IMR-90 (cell line): ENCODE measurements at regions not wholly inside any gene's neighbourhood (a gene's known extent, or its start where the extent isn't known, plus 50 kb on each side); places are given as distances from the start of the nearest gene placed in this dataset.

Source experiments
- ATAC-seq: fragments of 200-7000 bp; cut with Tn5 transposase; 2 replicates; pipeline ENCODE4 v1.9.1; 2020; ENCODE audit warnings: low read depth, mild to moderate bottlenecking, moderate library complexity
- BruUV-seq: library from RNA; stranded (reverse); fragments of 400-500 nt; replicated peaks from 2 replicates; lab custom pipeline; 2021; lab: Mats Ljungman, UMichigan
- CTCF ChIA-PET: fragments of 300-600 bp; formaldehyde crosslinking; extraction: SDS; loops from one replicate; lab custom pipeline; 2021; ENCODE audit warnings: antibody characterized with exemption; lab: Yijun Ruan, JAX
- POLR2A ChIA-PET: fragments of 300-600 bp; sonication (Branson Sonifier 250); formaldehyde crosslinking; loops from one replicate; lab custom pipeline; 2022; ENCODE audit warnings: antibody characterized with exemption; ENCODE audit not compliant: unreplicated experiment; lab: Charles Lee
- DNase-seq: peaks from one replicate; pipeline ENCODE4 v3.0.0; 2013
- H2AFZ ChIP-seq: replicated peaks from 2 replicates; pipeline ENCODE3; 2013; ENCODE audit warnings: low read length, mild to moderate bottlenecking; ENCODE audit not compliant: poor library complexity
- H2AK5ac ChIP-seq: 2 replicates; pipeline ENCODE4 v1.6.1; 2013; ENCODE audit warnings: low read depth, low read length, inconsistent platforms
- H2AK9ac ChIP-seq: replicated peaks from 2 replicates; pipeline ENCODE3; 2013; ENCODE audit warnings: mild to moderate bottlenecking, low read depth, low read length, moderate library complexity; ENCODE audit not compliant: poor library complexity
- H2BK120ac ChIP-seq: 2 replicates; pipeline ENCODE4 v1.6.1; 2013; ENCODE audit warnings: low read depth, low read length, inconsistent platforms
- H2BK15ac ChIP-seq: 3 replicates; pipeline ENCODE4 v1.6.1; 2013; ENCODE audit warnings: low read depth, low read length, inconsistent platforms
- H2BK20ac ChIP-seq: 2 replicates; pipeline ENCODE4 v1.6.1; 2013; ENCODE audit warnings: low read depth, mild to moderate bottlenecking, inconsistent platforms, low read length, moderate library complexity
- H2BK5ac ChIP-seq: 2 replicates; pipeline ENCODE4 v1.6.1; 2013; ENCODE audit warnings: mild to moderate bottlenecking, low read depth, low read length, inconsistent platforms; ENCODE audit not compliant: poor library complexity, severe bottlenecking
- H3K14ac ChIP-seq: replicated peaks from 2 replicates; pipeline ENCODE4 v1.6.1; 2013; ENCODE audit warnings: low read depth, low read length, inconsistent platforms
- H3K18ac ChIP-seq: 2 replicates; pipeline ENCODE4 v1.6.1; 2013; ENCODE audit warnings: low read depth, low read length, control low read depth
- H3K23ac ChIP-seq: 2 replicates; pipeline ENCODE4 v1.6.1; 2013; ENCODE audit warnings: low read depth, low read length, inconsistent platforms
- H3K27ac ChIP-seq: 2 replicates; pipeline ENCODE4 v1.5.1; 2013; ENCODE audit warnings: mild to moderate bottlenecking, control low read depth, low read length; ENCODE audit not compliant: insufficient read depth
- H3K27me3 ChIP-seq: 2 replicates; pipeline ENCODE4 v1.6.1; 2013; ENCODE audit warnings: low read length; ENCODE audit not compliant: control insufficient read depth, insufficient read depth
- H3K36me3 ChIP-seq: 2 replicates; pipeline ENCODE4 v1.6.1; 2013; ENCODE audit warnings: low read length, mixed read lengths; ENCODE audit not compliant: control insufficient read depth, insufficient read depth
- H3K4ac ChIP-seq: 2 replicates; pipeline ENCODE4 v1.6.1; 2013; ENCODE audit warnings: low read depth, low read length, inconsistent platforms
- H3K4me1 ChIP-seq: 2 replicates; pipeline ENCODE4 v1.6.1; 2013; ENCODE audit warnings: low read length, mixed read lengths; ENCODE audit not compliant: control insufficient read depth, insufficient read depth
- H3K4me2 ChIP-seq: 2 replicates; pipeline ENCODE4 v1.6.1; 2013; ENCODE audit warnings: low read depth, mild to moderate bottlenecking, control low read depth, low read length, moderate library complexity
- H3K4me3 ChIP-seq: 2 replicates; pipeline ENCODE4 v1.5.1; 2013; ENCODE audit warnings: low read depth, mild to moderate bottlenecking, control low read depth, low read length, moderate library complexity; ENCODE audit not compliant: insufficient read depth
- H3K56ac ChIP-seq: 2 replicates; pipeline ENCODE4 v1.6.1; 2013; ENCODE audit warnings: low read length, inconsistent platforms; ENCODE audit not compliant: insufficient read depth; ENCODE audit errors: extremely low read depth
- H3K79me1 ChIP-seq, 2 experiments: 2 replicates each; pipeline ENCODE4 v1.6.1; 2013; ENCODE audit warnings: low read length in 2 of 2, inconsistent platforms in 1 of 2, low read depth in 1 of 2
- H3K9ac ChIP-seq: 2 replicates; pipeline ENCODE4 v1.6.1; 2013; ENCODE audit warnings: low read depth, low read length, control low read depth
- H3K9me1 ChIP-seq: 2 replicates; pipeline ENCODE4 v1.6.1; 2013; ENCODE audit warnings: low read length, inconsistent platforms; ENCODE audit not compliant: insufficient read depth
- H3K9me3 ChIP-seq: 2 replicates; pipeline ENCODE4 v1.6.1; 2013; ENCODE audit warnings: low read length; ENCODE audit not compliant: control insufficient read depth, insufficient read depth
- H4K20me1 ChIP-seq: 2 replicates; pipeline ENCODE4 v1.6.1; 2013; ENCODE audit warnings: low read length, inconsistent platforms; ENCODE audit not compliant: insufficient read depth
- H4K5ac ChIP-seq: 2 replicates; pipeline ENCODE4 v1.6.1; 2013; ENCODE audit warnings: mild to moderate bottlenecking, low read depth, low read length, control low read depth
- H4K8ac ChIP-seq, 2 experiments: 2 replicates each; pipeline ENCODE4 v1.6.1; 2013; ENCODE audit warnings: low read depth in 2 of 2, low read length in 2 of 2, control low read depth in 1 of 2, inconsistent platforms in 1 of 2
- H4K91ac ChIP-seq: 2 replicates; pipeline ENCODE4 v1.6.1; 2013; ENCODE audit warnings: low read depth, low read length, inconsistent platforms; ENCODE audit not compliant: insufficient read depth
- CEBPB ChIP-seq: IDR thresholded peaks from 2 replicates; pipeline ENCODE4 v1.6.1; 2012; ENCODE audit warnings: low read depth, low read length, improper control_type of control experiment
- CHD1 ChIP-seq: IDR thresholded peaks from 2 replicates; pipeline ENCODE4 v1.6.1; 2012; ENCODE audit warnings: low read depth, low read length, improper control_type of control experiment
- MXI1 ChIP-seq: IDR thresholded peaks from 2 replicates; pipeline ENCODE4 v1.6.1; 2012; ENCODE audit warnings: low read depth, mild to moderate bottlenecking, low read length, moderate library complexity, borderline replicate concordance
- NFE2L2 ChIP-seq: fragments of 150-350 bp; IDR thresholded peaks from 2 replicates; pipeline ENCODE4 v1.6.1; 2016; ENCODE audit warnings: low read depth, mild to moderate bottlenecking, low read length
- POLR2A ChIP-seq: IDR thresholded peaks from 2 replicates; pipeline ENCODE4 v1.6.1; 2012; ENCODE audit warnings: mild to moderate bottlenecking, low read depth, low read length
- RAD21 ChIP-seq: IDR thresholded peaks from 2 replicates; pipeline ENCODE4 v1.6.1; 2012; ENCODE audit warnings: low read length, improper control_type of control experiment
- RFX5 ChIP-seq: IDR thresholded peaks from 2 replicates; pipeline ENCODE4 v1.8.0; 2012; ENCODE audit warnings: low read depth, mild to moderate bottlenecking, low read length, moderate library complexity
- WGBS, 2 experiments: methylation state at CpG; one replicate each; pipeline versions ENCODE4 v1.1.5 to v1.1.7; 2013; ENCODE audit warnings: missing lambda C conversion rate in 2 of 2; ENCODE audit not compliant: insufficient read length in 1 of 2; ENCODE audit errors: extremely low coverage in 2 of 2; 5-methylcytosine and 5-hydroxymethylcytosine counted together
- dilution Hi-C: fragments of 300-500 bp; cut with HindIII; formaldehyde crosslinking; loops from one replicate; pipeline ENCODE4 v1.14.3; 2018; ENCODE audit warnings: low sequenced_read_pairs; ENCODE audit not compliant: unreplicated experiment
- in situ Hi-C: fragments of 300-500 bp; cut with MboI; formaldehyde crosslinking; loops from 3 replicates; pipeline ENCODE4 v1.14.3; 2019; ENCODE audit warnings: low sequenced_read_pairs, inconsistent platforms, mixed read lengths
- intact Hi-C: fragments of 100-400 bp; cut with micrococcal nuclease; formaldehyde crosslinking; loops from 2 replicates; pipeline ENCODE4 v1.10.0; 2022

DNA sequence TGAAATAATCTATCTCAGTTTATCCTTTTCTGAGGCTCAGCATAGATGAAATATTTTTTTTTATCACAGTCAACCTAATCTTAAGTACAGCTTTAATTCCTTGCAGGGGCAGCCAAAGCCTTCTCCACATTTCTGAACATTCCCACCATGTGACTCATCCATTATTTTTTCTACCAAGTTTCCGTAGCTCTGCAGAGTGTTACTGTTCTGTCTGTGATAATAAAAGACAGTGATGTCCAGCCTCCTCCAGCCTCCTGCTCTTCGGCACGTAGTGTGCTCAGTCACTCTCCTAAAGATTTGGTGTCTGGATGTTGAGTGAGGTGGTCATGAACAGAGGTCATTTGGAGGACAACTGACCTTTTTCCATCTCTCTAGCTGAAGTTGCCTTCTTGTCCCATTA, 338.1 kb upstream of the ADAMTS16 start:
- BruUV-seq: no TSS peak
- ChIA-PET POLR2A (no interaction called here), CTCF (no interaction called here)
- Histone ChIP-seq H2BK120ac (no peak overlapping the region), H3K56ac (no peak overlapping the region), H2AK5ac (no peak overlapping the region), H3K27ac (no peak overlapping the region), H3K9me3 (peaks cover 6% of the 10 kb centered on the region; the same call in 1 of the 2 replicates), H3K4ac (no peak overlapping the region), H3K23ac (no peak overlapping the region), H3K36me3 (no peaks in the 10 kb centered on the region), H3K9ac (no peak overlapping the region), H2BK20ac (no peak overlapping the region), H2BK15ac (no peak overlapping the region), H2AK9ac (no peak overlapping the region), H4K8ac (no peak overlapping the region), H4K91ac (no peak overlapping the region), H3K9me1 (no peaks in the 10 kb centered on the region), H3K18ac (no peak overlapping the region), H3K79me1 (no peaks in the 10 kb centered on the region), H3K27me3 (no peaks in the 10 kb centered on the region), H3K14ac (no peak overlapping the region), H2BK5ac (no peak overlapping the region), H4K20me1 (no peaks in the 10 kb centered on the region), H3K4me1 (no peaks in the 10 kb centered on the region), H4K5ac (no peak overlapping the region), H3K4me2 (no peak overlapping the region), H3K4me3 (no peak overlapping the region), H2AFZ (no peak overlapping the region)
- intact Hi-C loops: no loop called here
- no peak for ATAC-seq
- TF ChIP-seq MXI1: no peak
- TF ChIP-seq RAD21: no peak
- no peak for TF ChIP-seq CEBPB
- no peak for TF ChIP-seq CHD1
- no peak for TF ChIP-seq RFX5
- no peak for TF ChIP-seq NFE2L2
- no peak for TF ChIP-seq POLR2A
- dilution Hi-C loops: no loop called here
- WGBS, 2 experiments: no CpG with 5 or more reads among the region's 3 CpGs
- in situ Hi-C loops: no loop called here
- DNase-seq: no peak
